ENCODE measurements at regions not wholly inside any gene's neighbourhood (a gene's known extent, or its start where the extent isn't known, plus 50 kb on each side); places are given as distances from the start of the nearest gene placed in this dataset.

DNA sequence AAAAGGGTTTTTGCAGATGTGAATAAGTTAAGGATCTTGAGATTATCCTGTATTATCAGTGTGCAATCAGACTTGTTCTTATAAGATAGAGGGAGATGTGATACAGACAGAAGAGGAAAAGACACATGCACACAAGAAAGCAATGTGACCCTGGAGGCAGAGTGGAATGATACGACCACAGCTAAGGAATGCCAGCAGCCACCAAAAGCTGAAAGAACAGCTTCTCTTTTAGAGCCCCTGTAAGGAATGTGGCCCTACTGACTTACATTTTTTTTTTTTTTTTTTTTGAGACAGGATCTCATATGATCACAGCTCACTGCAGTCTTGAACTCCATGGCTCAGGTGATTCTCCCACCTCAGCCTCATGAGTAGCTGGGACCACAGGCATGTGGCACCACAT, 62.3 kb upstream of the CNTNAP4 start:
- Histone ChIP-seq H3K9me3 (replicated peaks; ENCODE audit: control insufficient read depth, insufficient read depth, low read length) (peaks cover 2% of the 10 kb centered on the region), H3K9me1 (replicated peaks; ENCODE audit: control insufficient read depth, extremely low read depth, insufficient read depth, low read length) (no peaks in the 10 kb centered on the region), H3K27ac (ENCODE audit: insufficient read depth, low read depth, low read length) (no peak overlapping the region), H3K4me1 (ENCODE audit: control insufficient read depth, extremely low read depth, insufficient read depth, low read length) (no peaks in the 10 kb centered on the region), H3K4me2 (ENCODE audit: insufficient read depth, low read length) (no peak overlapping the region), H3K4me3 (replicated peaks in 1 of 3; ENCODE audit: insufficient read depth in 1 of 3, low read depth in 1 of 3, low read length in 3 of 3) (no peak overlapping the region), H4K20me1 (replicated peaks; ENCODE audit: control insufficient read depth, extremely low read depth, insufficient read depth, low read length) (no peaks in the 10 kb centered on the region), H2AFZ (ENCODE audit: low read depth, low read length) (no peak overlapping the region), H3K79me2 (ENCODE audit: control insufficient read depth, insufficient read depth, low read length) (no peaks in the 10 kb centered on the region), H3K27me3 (ENCODE audit: control insufficient read depth in 2 of 2, insufficient read depth in 2 of 2, low read length in 2 of 2) (no peaks in the 10 kb centered on the region), H3K9ac (replicated peaks; ENCODE audit: extremely low read depth, insufficient read depth, low read length) (no peak overlapping the region), H3K36me3 (ENCODE audit: control insufficient read depth in 2 of 2, extremely low read depth in 1 of 2, insufficient read depth in 2 of 2, low read length in 2 of 2) (no peaks in the 10 kb centered on the region)
- dilution Hi-C loops (cut with MboI; ENCODE audit: extremely low pct_ligation_motif_present, low sequenced_read_pairs) = no loop called here
- DNase-seq (ENCODE audit: low read depth, low spot score) (no peak), FAIRE-seq (no peak)
- intact Hi-C loops (cut with micrococcal nuclease) = no loop called here
- ChIA-PET POLR2A (no interaction called here), CTCF (no interaction called here)
- no TSS peak for BruUV-seq (replicated peaks)
- TF ChIP-seq MYC (IDR thresholded peaks at IDR 0.05; ENCODE audit: low read depth, low read length) (no peak), GATA2 (IDR thresholded peaks at IDR 0.05; ENCODE audit: insufficient read depth, insufficient read length, low read depth, low read length) (no peak)

DNA sequence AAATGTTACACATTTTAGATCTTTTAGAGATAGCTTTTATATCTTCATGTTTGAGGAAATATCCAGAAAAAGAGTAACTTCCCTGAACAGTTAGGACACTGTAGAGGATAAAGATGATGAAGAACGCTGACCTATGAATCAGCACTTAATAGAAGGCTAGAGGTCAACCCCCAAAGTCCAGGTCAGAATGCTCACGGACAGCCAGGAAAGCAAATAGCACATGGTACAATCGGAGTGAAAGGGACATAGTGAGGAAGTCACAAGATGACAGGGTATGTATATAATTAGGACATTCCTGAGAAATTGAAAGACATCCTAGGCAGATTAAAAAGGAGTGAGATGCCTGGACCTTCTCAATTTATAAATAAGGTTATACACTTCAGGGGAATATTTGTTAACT, 55.1 kb upstream of the CNTNAP4 start:
- Histone ChIP-seq H3K27ac (ENCODE audit: insufficient read depth, low read depth, low read length) (no peak overlapping the region), H3K9ac (replicated peaks; ENCODE audit: extremely low read depth, insufficient read depth, low read length) (no peak overlapping the region), H2AFZ (ENCODE audit: low read depth, low read length) (no peak overlapping the region), H4K20me1 (replicated peaks; ENCODE audit: control insufficient read depth, extremely low read depth, insufficient read depth, low read length) (no peaks in the 10 kb centered on the region), H3K4me2 (ENCODE audit: insufficient read depth, low read length) (no peak overlapping the region), H3K9me3 (replicated peaks; ENCODE audit: control insufficient read depth, insufficient read depth, low read length) (no peaks in the 10 kb centered on the region), H3K79me2 (ENCODE audit: control insufficient read depth, insufficient read depth, low read length) (no peaks in the 10 kb centered on the region), H3K4me3 (replicated peaks in 1 of 3; ENCODE audit: insufficient read depth in 1 of 3, low read depth in 1 of 3, low read length in 3 of 3) (no peak overlapping the region), H3K36me3 (ENCODE audit: control insufficient read depth in 2 of 2, extremely low read depth in 1 of 2, insufficient read depth in 2 of 2, low read length in 2 of 2) (no peaks in the 10 kb centered on the region), H3K4me1 (ENCODE audit: control insufficient read depth, extremely low read depth, insufficient read depth, low read length) (no peaks in the 10 kb centered on the region), H3K27me3 (ENCODE audit: control insufficient read depth in 2 of 2, insufficient read depth in 2 of 2, low read length in 2 of 2) (no peaks in the 10 kb centered on the region), H3K9me1 (replicated peaks; ENCODE audit: control insufficient read depth, extremely low read depth, insufficient read depth, low read length) (no peaks in the 10 kb centered on the region)
- ChIA-PET POLR2A (no interaction called here), CTCF (no interaction called here)
- no peak for TF ChIP-seq JUN (IDR thresholded peaks at IDR 0.05; ENCODE audit: borderline replicate concordance, insufficient read depth, insufficient read length, low read depth)
- FAIRE-seq (no peak), DNase-seq (ENCODE audit: low read depth, low spot score) (no peak)
- BruUV-seq (replicated peaks) = no TSS peak
- dilution Hi-C loops (cut with MboI; ENCODE audit: extremely low pct_ligation_motif_present, low sequenced_read_pairs) (no loop called here), intact Hi-C loops (cut with micrococcal nuclease) (no loop called here)

Data from endothelial cell of umbilical vein (primary cell).